Endothelial cell of umbilical vein (primary cell): ENCODE measurements at regions not wholly inside any gene's neighbourhood (a gene's known extent, or its start where the extent isn't known, plus 50 kb on each side); places are given as distances from the start of the nearest gene placed in this dataset.

ENCODE experiments used
- BruUV-seq: library from RNA; stranded (reverse); fragments of 400-500 nt; replicated peaks from 2 replicates; lab custom pipeline; 2021; lab: Mats Ljungman, UMichigan
- CTCF ChIA-PET: fragments of 300-600, 350-600 bp; sonication (Branson Sonifier 250); formaldehyde crosslinking; loops from one replicate; lab custom pipeline; 2021; ENCODE audit warnings: antibody characterized with exemption, inconsistent platforms; lab: Charles Lee
- POLR2A ChIA-PET: fragments of 300-600, 350-600 bp; sonication (Branson Sonifier 250); formaldehyde crosslinking; loops from one replicate; lab custom pipeline; 2021; ENCODE audit warnings: antibody characterized with exemption, inconsistent platforms; lab: Charles Lee
- DNase-seq: peaks from one replicate; pipeline ENCODE4 v3.0.0-alpha.2; 2011; ENCODE audit warnings: low read depth, low spot score
- FAIRE-seq: peaks from 2 replicates; lab custom pipeline; 2011; peaks lifted over from hg19 to GRCh38; lab: Jason Lieb, UNC
- H2AFZ ChIP-seq: 2 replicates; pipeline ENCODE4 v1.6.0; 2012; ENCODE audit warnings: low read depth, low read length, control low read depth, inconsistent platforms
- H3K27ac ChIP-seq: 2 replicates; pipeline ENCODE4 v1.5.1; 2011; ENCODE audit warnings: low read depth, mild to moderate bottlenecking, control low read depth, low read length, moderate library complexity; ENCODE audit not compliant: insufficient read depth
- H3K27me3 ChIP-seq, 2 experiments: 2 replicates each; pipeline versions ENCODE4 v1.6.0 to v1.6.1; 2011; ENCODE audit warnings: low read length in 2 of 2, mixed read lengths in 1 of 2; ENCODE audit not compliant: control insufficient read depth in 2 of 2, insufficient read depth in 2 of 2
- H3K36me3 ChIP-seq, 2 experiments: 2 replicates in 1 of 2; 3 replicates in 1 of 2; pipeline ENCODE4 v1.5.1; 2011; ENCODE audit warnings: low read length in 2 of 2, mild to moderate bottlenecking in 1 of 2, moderate library complexity in 1 of 2; ENCODE audit not compliant: control insufficient read depth in 2 of 2, insufficient read depth in 2 of 2; ENCODE audit errors: extremely low read depth in 1 of 2
- H3K4me1 ChIP-seq: 3 replicates; pipeline ENCODE4 v1.5.1; 2011; ENCODE audit warnings: mild to moderate bottlenecking, low read length; ENCODE audit not compliant: control insufficient read depth, insufficient read depth; ENCODE audit errors: extremely low read depth
- H3K4me2 ChIP-seq: 2 replicates; pipeline ENCODE4 v1.6.1; 2011; ENCODE audit warnings: low read length, control low read depth, mixed read lengths; ENCODE audit not compliant: insufficient read depth
- H3K4me3 ChIP-seq, 3 experiments: fragments of 200-600 bp in 1 of 3; sonication (generic), shearing (Covaris generic) in 1 of 3; replicated peaks in 1 of 3; 2 replicates each; pipeline ENCODE4 v1.5.1; 2011 to 2016; ENCODE audit warnings: control low read depth in 3 of 3, low read length in 3 of 3, mild to moderate bottlenecking in 2 of 3, inconsistent platforms in 1 of 3, low read depth in 1 of 3, moderate library complexity in 1 of 3; ENCODE audit not compliant: insufficient read depth in 1 of 3
- H3K79me2 ChIP-seq: 2 replicates; pipeline ENCODE4 v1.6.0; 2012; ENCODE audit warnings: low read length, inconsistent platforms; ENCODE audit not compliant: control insufficient read depth, insufficient read depth
- H3K9ac ChIP-seq: replicated peaks from 2 replicates; pipeline ENCODE3; 2011; ENCODE audit warnings: low read length, control low read depth; ENCODE audit not compliant: insufficient read depth; ENCODE audit errors: extremely low read depth
- H3K9me1 ChIP-seq: replicated peaks from 3 replicates; pipeline ENCODE4 v1.6.0; 2011; ENCODE audit warnings: mild to moderate bottlenecking, low read length; ENCODE audit not compliant: control insufficient read depth, insufficient read depth; ENCODE audit errors: extremely low read depth
- H3K9me3 ChIP-seq: replicated peaks from 2 replicates; pipeline ENCODE4 v1.5.1; 2012; ENCODE audit warnings: low read length, inconsistent platforms; ENCODE audit not compliant: control insufficient read depth, insufficient read depth
- H4K20me1 ChIP-seq: replicated peaks from 2 replicates; pipeline ENCODE3; 2011; ENCODE audit warnings: mild to moderate bottlenecking, low read length; ENCODE audit not compliant: control insufficient read depth, insufficient read depth; ENCODE audit errors: extremely low read depth
- EZH2 ChIP-seq: IDR thresholded peaks from 2 replicates; pipeline ENCODE4 v1.6.1; 2012; ENCODE audit warnings: borderline replicate concordance, low read depth, mild to moderate bottlenecking, moderate library complexity, low read length, inconsistent platforms; ENCODE audit not compliant: severe bottlenecking
- FOS ChIP-seq: IDR thresholded peaks from 2 replicates; pipeline ENCODE4 v1.6.1; 2011; ENCODE audit warnings: mild to moderate bottlenecking, low read length, moderate library complexity, borderline replicate concordance; ENCODE audit not compliant: insufficient read depth
- GATA2 ChIP-seq: IDR thresholded peaks from 2 replicates; pipeline ENCODE4 v1.7.0; 2011; ENCODE audit warnings: low read depth, mild to moderate bottlenecking, moderate library complexity, mixed read lengths, low read length; ENCODE audit not compliant: insufficient read length, insufficient read depth
- JUN ChIP-seq: IDR thresholded peaks from 2 replicates; pipeline ENCODE4 v1.6.1; 2011; ENCODE audit warnings: borderline replicate concordance, low read depth; ENCODE audit not compliant: insufficient read length, insufficient read depth
- MAX ChIP-seq: IDR thresholded peaks from 2 replicates; pipeline ENCODE4 v1.6.1; 2011; ENCODE audit not compliant: insufficient read depth, insufficient read length
- MYC ChIP-seq: IDR thresholded peaks from one replicate; pipeline ENCODE4 v1.6.1; 2011; ENCODE audit warnings: mild to moderate bottlenecking, low read depth, low read length
- POLR2A ChIP-seq: IDR thresholded peaks from 2 replicates; pipeline ENCODE4 v1.6.1; 2012; ENCODE audit warnings: low read depth, mild to moderate bottlenecking, control low read depth, low read length
- POLR2AphosphoS5 ChIP-seq: IDR thresholded peaks from 2 replicates; pipeline ENCODE4 v1.6.1; 2012; ENCODE audit warnings: low read depth, mild to moderate bottlenecking, control low read depth, low read length, moderate library complexity; ENCODE audit not compliant: insufficient read depth
- dilution Hi-C: fragments of 300-500 bp; cut with MboI; formaldehyde crosslinking; loops from one replicate; pipeline ENCODE4 v1.15.0; 2019; ENCODE audit warnings: low sequenced_read_pairs; ENCODE audit not compliant: extremely low pct_ligation_motif_present
- intact Hi-C: fragments of 100-400 bp; cut with micrococcal nuclease; formaldehyde crosslinking; loops from one replicate; pipeline ENCODE4 v1.10.0; 2022
- TF ChIP-seq, protein P1 (sequence below), 2 donors: IDR thresholded peaks; 1 replicate in 1 of 2; 2 replicates in 1 of 2; pipeline ENCODE4 v1.5.1; 2011; ENCODE audit warnings: low read length in 2 of 2, mild to moderate bottlenecking in 2 of 2, moderate library complexity in 2 of 2, control low read depth in 1 of 2, inconsistent platforms in 1 of 2, low read depth in 1 of 2; ENCODE audit not compliant: insufficient read depth in 1 of 2; ENCODE audit errors: extremely low read depth in 1 of 2

- no peak overlapping the region for H3K4me2 ChIP-seq
- H3K27ac ChIP-seq: no peak overlapping the region
- POLR2A ChIA-PET: no interaction called here
- FAIRE-seq: no peak
- no peak overlapping the region for H3K4me3 ChIP-seq
- no peak overlapping the region for H3K9ac ChIP-seq
- CTCF ChIA-PET: interaction anchor here (0.9 to 1.8 kb wide), 2 partner anchors 9 to 16 kb away, joined by 3 to 5 read pairs; no protein-coding TSS in a partner anchor
- H3K36me3 ChIP-seq: no peaks in the 10 kb centered on the region
- H3K9me3 ChIP-seq: no peaks in the 10 kb centered on the region
- no peak for DNase-seq
- TF ChIP-seq MYC (no peak), MAX (no peak), JUN (no peak), EZH2 (no peak), FOS (no peak), POLR2A (no peak), GATA2 (no peak), POLR2AphosphoS5 (no peak)
- TF ChIP-seq, protein P1, sequence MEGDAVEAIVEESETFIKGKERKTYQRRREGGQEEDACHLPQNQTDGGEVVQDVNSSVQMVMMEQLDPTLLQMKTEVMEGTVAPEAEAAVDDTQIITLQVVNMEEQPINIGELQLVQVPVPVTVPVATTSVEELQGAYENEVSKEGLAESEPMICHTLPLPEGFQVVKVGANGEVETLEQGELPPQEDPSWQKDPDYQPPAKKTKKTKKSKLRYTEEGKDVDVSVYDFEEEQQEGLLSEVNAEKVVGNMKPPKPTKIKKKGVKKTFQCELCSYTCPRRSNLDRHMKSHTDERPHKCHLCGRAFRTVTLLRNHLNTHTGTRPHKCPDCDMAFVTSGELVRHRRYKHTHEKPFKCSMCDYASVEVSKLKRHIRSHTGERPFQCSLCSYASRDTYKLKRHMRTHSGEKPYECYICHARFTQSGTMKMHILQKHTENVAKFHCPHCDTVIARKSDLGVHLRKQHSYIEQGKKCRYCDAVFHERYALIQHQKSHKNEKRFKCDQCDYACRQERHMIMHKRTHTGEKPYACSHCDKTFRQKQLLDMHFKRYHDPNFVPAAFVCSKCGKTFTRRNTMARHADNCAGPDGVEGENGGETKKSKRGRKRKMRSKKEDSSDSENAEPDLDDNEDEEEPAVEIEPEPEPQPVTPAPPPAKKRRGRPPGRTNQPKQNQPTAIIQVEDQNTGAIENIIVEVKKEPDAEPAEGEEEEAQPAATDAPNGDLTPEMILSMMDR (IDR thresholded peaks at IDR 0.05; ENCODE audit: extremely low read depth in 1 of 2, insufficient read depth in 1 of 2, low read depth in 1 of 2, low read length in 2 of 2): no peak
- H2AFZ ChIP-seq: no peak overlapping the region
- no TSS peak for BruUV-seq
- intact Hi-C loops: no loop called here
- no peaks in the 10 kb centered on the region for H3K9me1 ChIP-seq
- no peaks in the 10 kb centered on the region for H3K79me2 ChIP-seq
- no peaks in the 10 kb centered on the region for H4K20me1 ChIP-seq
- dilution Hi-C loops: no loop called here
- peaks cover 2 to 6% of the 10 kb centered on the region in 2 experiments for H3K27me3 ChIP-seq
- H3K4me1 ChIP-seq: no peaks in the 10 kb centered on the region
Measured at GRCh38 chr2:176910828-176911227, 301.8 kb upstream of the HNRNPA3 start.
